GM18511 (cell line): ENCODE measurements at regions not wholly inside any gene's neighbourhood (a gene's known extent, or its start where the extent isn't known, plus 50 kb on each side); places are given as distances from the start of the nearest gene placed in this dataset.
"Not testable (repeated sequence)": the region's sequence is repeated elsewhere in the genome, so short reads cannot be mapped to it uniquely, and the experiment has no call there.

Experiments
- ATAC-seq: cut with Tn5 transposase; IDR thresholded peaks from one replicate; pipeline ENCODE4 v1.9.1; 2021; ENCODE audit warnings: mild to moderate bottlenecking, moderate library complexity; ENCODE audit not compliant: unreplicated experiment

DNA sequence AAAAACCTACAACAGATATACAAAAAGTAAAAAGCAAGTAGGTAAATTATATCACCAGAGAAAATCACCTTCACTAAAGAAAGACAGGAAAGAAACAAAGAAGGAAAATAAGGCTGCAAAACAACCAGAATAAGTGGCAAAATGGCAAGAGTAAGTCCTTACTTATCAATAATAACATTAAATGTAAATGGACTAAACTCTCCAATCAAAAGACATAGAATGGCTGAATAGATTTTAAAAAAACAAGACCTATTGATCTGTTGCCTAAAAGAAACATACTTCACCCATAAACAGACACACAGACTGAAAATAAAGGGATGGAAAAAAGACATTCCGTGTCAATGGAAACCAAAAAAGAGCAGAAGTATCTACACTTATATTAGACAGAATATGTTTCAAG, 695.7 kb upstream of the FAT3 start:
- no peak for ATAC-seq

DNA sequence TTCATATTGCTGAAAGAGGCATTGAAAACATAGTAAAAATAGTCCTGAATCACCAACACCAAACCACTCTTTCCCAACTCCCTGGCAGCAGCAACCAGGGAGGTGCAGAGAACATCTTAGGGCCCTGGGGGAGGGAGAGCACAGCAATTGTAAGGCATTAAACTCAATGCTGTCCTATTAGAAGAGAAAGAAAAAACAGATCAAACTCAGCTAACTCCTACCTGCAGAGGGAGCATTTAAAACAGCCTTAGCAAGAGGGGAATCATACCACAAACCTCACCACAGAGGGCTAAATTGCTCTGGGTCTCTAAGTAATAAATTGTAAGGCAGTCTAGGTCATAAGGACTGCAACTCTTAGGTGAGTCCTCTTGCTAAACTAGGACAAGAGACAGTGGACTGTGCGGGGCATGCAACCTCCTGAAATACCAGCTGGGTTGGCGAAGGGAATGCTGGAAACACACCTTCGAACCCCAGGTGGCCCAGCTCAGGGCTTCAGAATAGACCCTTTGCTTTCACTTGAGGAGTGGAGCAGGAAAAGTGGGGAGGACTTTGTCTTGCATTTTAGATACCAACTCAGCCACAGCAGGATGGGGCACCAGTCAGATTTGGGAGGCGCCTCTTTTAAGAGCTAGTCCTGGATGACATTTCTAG, 697.1 kb upstream of the FAT3 start:
- no peak for ATAC-seq

GRCh38 chr11:91513734-91514133, 710.9 kb upstream of the FAT3 start:
- ATAC-seq: no peak

DNA sequence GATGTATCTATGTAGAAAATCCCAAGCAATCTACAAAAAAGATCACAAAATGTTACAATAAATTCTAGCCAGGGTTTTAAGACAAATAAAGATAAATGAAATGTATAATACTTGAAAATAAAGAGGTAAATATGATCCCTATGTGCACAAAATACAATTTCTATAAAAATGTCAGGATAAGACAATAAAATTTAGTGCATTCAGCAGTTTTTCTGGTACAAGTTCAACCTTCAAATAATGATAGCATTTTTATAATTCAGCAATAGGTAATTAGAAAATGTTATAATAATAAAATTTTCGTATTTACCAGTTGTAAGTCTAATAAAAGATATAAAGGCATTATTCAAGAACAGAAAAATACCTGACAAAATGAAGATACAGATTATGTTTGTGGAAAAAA, 726.8 kb upstream of the FAT3 start:
- no peak for ATAC-seq

DNA sequence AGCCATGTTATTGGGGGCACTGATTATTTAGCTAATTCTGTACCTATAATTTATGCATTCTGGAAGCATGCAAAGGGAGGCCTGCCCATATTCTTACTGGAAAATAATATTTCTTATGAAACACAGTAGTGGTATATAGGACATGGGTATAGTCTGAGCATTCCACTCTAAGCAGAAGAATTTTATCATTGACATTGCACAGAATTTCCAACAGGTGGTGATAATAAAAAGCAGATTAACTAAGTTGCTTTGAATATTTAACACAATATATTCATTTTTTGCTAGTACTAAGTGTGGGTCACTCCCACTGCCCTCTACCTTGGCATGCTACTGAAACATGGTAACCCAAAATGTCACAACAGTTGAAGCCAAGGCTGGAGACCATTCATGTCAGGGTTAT, 728.8 kb upstream of the FAT3 start:
- ATAC-seq: no peak

DNA sequence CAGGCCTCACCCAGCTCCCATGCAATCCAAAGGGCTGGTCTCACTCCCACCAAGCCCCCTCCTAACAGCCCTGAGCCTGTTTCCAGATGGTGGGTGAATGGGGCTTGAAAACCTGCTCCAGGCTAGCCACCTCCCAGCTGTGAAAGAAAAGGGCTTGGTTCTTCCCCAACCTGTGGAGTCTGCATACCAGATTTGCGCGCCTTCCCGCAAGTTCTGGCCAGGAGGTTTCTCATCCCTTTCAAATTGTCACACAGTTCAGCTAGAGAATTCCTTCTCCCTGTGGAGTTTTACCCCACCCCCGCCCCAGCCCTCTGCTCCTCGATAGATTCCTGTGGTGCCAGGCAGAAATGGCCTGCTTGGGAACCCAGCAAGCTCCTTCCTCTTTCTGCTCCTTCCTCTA, 734.6 kb upstream of the FAT3 start:
- ATAC-seq: no peak

DNA sequence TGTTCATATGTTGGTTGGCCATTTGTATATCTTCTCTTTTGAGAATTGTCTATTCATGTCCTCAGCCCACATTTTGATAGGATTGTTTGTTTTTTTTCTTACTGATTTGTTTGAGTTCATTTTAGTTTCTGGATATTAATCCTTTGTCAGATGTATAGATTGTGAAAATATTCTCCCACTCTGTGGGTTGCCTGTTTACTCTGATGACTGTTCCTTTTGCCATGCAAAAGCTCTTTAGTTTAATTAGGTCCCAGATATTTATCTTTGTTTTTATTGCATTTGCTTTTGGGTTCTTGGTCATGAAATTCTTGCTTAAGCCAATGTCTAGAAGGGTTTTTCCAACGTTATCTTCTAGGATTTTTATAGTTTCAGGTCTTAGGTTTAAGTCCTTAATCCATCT, 740.7 kb upstream of the FAT3 start:
- ATAC-seq: not testable (repeated sequence)

DNA sequence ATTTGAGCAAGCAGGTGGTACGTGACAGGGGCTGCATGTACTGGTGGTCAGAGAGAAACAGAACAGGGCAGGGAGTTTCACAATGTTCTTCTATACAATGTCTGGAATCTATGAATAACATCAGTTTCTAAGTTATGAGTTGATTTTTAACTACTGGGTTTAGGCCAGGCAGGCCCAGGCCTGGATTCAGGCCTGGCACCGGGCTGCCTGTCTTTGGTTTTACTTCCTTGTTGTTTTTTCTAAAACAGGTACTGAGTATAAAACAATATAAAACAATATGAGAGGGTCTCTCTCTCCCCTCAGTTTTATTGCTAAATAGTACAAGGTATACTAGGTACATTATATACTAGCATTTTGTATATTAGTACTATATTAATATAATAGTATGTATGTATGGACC, 742.7 kb upstream of the FAT3 start:
- ATAC-seq: not testable (repeated sequence)

GRCh38 chr11:91470656-91471055, 754.0 kb upstream of the FAT3 start:
- ATAC-seq: no peak

DNA sequence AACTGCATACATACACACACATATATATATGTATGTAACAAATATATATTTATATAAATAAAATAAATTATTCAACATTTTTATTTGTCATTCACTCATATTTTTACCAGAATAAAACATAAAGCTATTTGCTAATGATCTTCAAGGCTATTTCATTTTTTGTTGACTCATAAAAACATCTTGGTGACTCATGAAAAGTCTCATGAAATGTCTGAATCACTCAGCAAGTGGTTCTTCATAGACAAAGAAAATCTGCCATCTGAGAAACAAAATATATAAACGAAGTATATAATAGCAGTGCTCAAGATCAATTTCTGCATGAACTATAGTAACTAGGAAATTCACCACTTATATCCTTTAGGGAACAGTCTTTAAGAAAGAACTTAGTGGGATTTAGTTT, 764.8 kb upstream of the FAT3 start:
- no peak for ATAC-seq

GRCh38 chr11:91446267-91446666, 778.4 kb upstream of the FAT3 start:
- no peak for ATAC-seq

DNA sequence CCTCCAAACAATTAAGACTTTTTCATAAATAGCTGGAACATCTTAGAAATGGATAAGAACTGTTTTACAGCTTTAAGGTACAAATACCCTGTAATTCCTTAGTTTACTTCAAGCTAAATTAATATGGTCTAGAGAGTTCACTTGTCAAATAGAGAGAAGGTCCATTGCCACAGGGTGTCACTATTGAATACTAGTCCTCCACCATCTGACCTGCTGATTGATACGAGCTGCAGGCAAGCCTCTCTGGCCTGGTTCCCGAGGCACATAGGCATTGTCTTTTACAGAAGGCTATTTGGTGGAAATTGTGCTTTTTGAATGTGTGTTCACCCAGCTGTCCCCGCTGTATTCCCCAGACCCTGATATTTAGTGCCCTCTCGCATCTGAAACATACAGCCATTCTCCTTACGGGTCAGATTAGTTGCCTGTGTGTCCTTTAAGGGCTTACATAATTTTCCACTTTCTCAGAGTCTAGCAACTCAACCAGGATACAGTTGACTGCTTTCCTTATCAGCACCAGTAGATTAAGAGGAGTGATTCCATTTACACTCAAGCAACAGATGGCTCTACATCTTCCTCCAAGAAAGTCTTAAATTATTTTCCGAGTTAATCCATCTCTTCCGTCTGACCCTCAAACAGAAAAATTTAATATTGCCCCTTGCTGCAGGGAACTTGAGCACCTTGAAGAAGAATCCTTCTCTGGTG, 788.8 kb upstream of the FAT3 start:
- ATAC-seq: no peak

DNA sequence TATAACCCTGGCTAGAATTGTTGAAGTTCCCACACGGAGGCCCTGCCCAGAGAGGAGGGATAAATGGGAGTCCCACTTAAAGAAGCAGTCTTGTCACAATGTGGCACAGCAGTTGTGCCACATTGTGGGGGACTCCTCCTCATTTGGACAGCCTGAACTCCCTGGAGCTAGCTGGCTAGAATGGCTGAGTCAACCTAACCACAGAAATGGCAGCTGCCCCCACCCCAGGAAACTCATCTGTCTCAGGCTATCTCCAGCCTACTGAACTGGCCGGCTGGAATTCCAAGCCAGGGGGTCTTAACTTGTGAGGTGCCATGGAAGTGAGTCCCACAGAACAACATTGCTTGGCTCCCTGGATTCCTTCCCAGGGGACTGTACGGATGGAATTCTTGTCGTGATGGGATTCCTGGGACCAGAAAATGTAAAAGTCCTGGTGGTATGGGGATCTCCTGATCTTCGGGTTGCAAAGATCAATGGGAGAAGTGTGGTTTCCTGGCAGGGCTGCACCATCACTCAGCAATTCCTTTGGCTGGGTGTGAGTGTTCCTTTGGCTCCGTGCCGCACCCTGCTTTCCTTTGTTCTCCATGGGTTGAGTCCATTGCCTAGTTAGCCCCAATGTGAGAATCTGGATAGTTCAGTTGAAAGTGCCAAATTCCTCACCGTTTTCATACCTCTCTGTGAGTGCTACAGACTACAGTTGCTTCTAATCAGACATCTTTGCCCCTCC, 791.2 kb upstream of the FAT3 start:
- no peak for ATAC-seq

GRCh38 chr11:91421641-91422040, 803.0 kb upstream of the FAT3 start:
- no peak for ATAC-seq

DNA sequence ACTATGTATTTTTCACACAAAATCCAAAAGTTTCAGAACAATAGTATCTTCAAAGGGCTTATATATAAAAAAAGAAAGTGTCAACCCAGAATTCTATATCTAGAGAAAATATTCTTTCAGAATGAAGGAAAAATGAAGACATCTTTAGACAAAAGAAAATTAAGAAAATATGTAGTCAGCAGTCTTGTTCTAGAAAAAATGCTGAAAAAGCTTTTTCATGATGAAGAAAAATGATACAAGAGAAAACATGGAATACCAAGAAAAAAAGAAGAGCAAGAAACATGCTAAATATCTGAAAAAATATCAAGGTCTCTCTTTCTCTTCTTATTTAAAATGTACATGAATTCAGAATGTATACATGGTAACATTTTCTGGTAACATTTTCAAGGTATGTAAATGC, 816.8 kb upstream of the FAT3 start:
- ATAC-seq: no peak

- ATAC-seq: no peak
Measured at GRCh38 chr11:91406009-91406408, 818.6 kb upstream of the FAT3 start.

DNA sequence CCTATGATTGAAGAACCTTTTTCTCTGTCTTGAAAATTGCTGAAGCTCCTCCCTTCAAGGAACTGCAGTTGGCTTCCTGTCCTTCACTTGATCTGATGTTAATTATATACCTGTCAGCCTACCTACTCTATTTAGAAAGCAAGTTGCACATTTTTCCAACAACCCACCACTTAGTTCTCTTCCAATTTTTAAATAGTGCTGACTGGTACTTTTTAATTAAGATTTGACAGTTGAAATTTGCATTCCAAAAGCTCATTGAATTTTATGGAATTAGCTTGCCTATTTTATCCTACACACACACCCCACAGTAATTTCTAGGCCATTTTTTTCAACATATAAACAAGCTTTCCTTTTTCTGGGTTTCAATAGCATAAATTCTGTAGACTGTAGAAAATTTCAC, 820.3 kb upstream of the FAT3 start:
- no peak for ATAC-seq

GRCh38 chr11:91397134-91397468, 827.5 kb upstream of the FAT3 start:
- no peak for ATAC-seq

DNA sequence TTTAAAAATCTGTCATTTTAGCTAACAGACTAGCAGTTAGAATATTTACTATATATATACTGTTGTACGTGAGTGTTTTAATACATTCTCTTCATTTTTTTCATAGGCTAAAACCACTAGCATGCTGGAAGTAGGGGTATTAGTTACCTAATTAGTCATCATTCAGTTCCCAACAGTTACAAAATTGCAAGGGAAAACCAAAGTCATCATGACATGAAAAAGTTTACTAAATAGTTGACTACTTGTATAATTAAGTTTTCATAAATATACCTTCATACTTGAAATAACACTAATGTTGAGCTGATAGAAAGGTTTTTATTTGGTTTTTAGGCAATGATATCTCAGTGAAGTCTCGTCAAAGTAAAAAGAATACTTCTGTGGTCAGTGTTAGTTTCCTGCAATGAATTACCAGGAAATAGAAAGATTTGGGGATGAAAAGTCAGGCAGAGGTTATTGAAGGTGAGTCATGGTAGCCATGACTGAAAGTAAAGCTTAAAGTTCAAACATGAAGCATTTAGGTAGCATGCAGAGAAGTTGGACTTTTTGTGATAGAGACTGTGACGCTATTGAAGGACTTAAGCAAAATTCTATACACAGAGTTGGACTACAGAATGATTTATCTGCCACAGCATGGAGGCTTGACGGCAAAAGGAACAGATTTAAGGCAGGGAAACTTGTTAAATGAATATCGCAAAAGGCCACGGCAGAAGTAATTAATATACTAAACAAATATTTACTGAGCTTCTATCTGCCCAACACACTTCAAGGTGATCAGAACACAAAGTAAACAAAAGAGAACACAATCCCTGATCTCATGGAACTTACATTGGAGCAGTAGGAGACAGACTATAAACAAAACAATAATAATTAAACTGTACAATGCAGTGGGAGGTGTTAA, 828.1 kb upstream of the FAT3 start:
- no peak for ATAC-seq

DNA sequence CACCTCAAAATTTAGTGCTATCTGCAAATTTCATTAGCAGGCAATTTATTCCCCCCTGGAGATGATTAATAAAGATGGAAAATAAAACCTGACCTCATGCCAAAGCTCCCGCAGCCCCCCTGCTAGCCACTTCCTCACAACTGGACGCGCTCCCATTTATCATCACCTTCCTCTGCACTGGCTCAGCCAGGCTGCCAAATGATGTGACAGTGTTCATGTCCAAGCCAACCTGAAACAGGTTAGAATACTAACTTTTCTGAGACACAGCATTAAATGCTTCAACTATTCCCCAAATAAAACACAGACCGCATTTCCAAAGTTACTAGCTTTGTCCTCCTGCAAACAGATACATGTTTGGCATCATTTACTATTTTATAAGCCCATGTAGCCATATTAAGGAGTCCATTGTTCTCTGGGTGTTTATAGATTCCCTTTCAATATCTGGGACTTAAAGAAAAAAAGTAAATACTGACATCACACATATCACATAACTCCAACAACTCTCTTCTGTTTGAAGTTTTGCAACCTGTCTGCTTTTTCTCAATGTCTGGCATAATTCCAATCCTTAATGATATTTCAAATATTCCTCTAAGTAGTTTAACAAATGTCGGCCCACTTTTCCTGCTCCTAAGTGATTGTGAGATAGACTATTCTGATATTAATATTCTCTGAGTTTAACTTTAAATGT, 829.7 kb upstream of the FAT3 start:
- no peak for ATAC-seq
